G401.6 (cell line): ENCODE measurements at regions not wholly inside any gene's neighbourhood (a gene's known extent, or its start where the extent isn't known, plus 50 kb on each side); places are given as distances from the start of the nearest gene placed in this dataset.
"Not testable (repeated sequence)": the region's sequence is repeated elsewhere in the genome, so short reads cannot be mapped to it uniquely, and the experiment has no call there.

Experiments used
- FAIRE-seq: peaks from 2 replicates; lab custom pipeline; 2012; peaks lifted over from hg19 to GRCh38; lab: Jason Lieb, UNC

DNA sequence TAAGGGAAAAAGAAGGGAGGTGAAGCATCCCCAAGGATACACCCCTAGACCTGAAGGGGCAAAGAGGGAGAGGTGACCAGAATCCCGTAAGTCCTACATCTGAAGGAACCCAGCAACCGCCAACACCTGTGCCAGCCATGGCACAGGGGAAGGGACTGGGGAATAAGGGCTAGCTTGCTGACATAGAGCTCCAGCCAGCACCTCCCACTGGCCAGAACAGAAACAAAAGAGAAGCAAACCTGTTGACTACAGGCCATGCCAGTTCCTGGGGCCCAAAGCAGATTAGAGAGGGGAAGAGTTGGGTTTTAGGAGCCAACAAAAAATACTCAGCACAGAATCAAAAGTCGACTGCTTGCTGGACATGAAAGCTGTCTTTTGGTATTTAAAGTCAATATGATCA is 244.6 kb downstream of the SUCLG1 start:
- FAIRE-seq, result no peak

DNA sequence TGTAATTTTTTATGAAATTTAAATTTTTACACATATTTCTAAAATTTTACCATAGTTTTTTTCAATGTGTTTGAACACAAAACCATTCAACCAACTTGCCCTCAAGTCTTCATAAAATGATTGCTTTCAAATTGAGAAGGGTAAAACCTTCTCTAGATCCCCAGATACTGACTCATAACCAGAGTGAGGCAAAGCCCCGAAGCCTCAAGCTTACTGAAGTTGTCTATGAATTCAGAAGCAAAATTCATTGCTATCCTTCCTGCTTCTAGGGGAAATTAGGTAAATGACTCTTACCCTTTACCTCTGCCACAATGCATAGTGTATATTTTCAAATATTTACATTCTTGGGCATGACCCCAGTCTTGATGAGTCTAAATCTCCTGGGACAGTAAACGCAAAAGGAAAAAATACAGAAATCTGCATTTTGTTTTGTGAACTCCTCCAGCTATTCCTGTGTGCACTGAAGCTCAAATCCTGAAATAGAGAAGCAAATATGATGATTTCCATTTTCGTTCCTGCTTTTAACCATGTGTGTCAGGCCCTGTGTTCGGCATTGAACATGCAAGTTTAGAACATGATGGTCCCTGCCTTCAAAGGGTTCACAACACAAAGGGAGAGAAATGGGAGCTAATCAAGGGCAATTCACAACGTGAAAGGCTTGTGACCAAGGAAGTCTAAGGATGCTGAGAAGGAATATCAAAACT is 246.3 kb downstream of the SUCLG1 start:
- FAIRE-seq, result no peak

DNA sequence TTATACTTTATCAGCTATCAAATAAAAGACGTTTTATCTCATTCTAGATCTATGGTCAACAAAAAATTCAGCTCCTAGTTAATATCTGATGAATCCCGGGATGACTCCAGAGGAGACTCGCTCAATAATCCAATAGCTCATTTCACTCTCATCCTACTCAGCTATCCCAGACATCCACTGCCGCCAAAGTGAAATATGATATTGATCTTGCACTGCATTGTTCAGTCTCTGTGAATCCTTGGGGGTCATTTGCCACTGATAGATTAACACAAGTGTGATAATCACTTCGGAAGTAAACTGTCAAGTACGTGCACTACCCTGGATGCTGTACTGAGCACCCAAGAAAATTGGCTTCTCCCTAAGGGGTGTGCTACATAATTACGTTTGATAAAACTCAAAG is 249.1 kb downstream of the SUCLG1 start:
- no peak for FAIRE-seq

DNA sequence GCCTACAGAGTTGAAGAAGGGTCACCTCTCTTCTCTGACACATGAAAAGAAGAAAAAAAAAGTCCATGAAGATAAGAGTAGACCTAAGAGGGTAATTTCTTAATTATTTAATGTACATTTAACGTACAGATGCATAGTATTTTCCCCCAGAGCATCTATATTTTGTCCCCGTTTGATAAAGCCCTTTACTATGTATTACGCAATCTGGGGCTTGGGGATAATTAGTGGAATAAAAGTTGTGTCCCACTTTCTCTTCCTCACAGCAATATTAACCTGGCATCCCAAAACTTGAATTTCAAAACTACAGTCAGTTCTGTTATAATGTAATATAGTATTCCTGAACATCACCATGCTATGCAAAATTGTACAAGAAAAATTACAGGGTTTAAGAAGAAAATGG is 254.1 kb downstream of the SUCLG1 start:
- no peak for FAIRE-seq

DNA sequence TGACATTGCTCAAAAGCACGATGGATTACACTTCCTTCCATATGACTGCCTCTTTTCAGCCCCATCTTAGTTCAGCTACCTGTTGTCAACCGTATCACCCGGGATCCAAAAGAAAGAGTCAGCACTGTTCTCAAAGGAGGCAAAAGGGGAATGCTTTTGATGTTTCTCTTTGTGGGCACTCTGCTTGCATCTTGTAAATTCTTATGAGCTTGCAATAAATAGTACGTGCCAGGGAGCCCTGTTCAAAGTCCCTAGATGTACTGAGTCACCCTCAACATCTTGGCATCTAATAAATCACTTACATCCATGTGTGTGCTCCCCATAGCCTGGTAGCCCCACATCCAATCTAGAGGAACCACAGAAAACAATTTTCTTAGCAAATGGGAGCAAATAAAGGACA is 256.9 kb downstream of the SUCLG1 start:
- no peak for FAIRE-seq

DNA sequence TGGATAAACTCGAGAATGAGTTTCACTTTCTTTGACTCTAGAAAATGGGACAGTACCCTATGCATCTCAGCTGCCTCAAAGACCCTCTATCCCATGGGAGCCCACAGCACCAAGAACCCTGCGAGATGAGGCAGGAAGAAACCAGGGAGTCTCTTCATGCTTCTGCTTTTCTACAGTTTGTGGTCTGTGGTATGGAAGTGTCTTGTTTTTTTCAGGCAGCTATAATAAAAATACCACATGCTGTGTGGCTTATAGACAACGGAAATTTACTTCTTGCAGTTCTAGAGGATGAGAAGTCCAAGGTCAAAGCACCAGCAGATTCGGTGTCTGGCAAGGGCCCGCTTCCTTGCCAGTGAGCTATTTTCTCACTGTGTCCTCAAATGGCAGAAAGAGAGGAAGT is 257.9 kb downstream of the SUCLG1 start:
- no peak for FAIRE-seq

DNA sequence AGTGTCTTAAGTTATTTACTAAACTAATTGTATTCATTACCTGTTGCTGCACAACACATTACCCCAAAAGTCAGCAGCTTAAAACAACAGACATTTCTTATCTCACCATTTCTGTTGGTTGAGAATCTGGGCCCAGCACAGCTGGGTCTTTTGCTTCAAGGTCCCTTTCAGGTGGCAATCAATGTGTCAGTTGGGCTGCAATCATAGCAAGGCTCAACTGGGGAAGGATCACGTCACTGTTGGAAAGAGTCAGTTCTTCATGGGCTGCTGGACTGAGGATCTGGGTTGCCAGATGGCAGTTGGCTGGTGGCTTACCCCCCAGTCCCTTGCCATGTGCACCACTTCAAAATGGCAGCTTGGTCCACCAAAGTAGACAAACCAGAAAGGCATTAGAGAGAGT is 261.2 kb downstream of the SUCLG1 start:
- FAIRE-seq, result no peak

DNA sequence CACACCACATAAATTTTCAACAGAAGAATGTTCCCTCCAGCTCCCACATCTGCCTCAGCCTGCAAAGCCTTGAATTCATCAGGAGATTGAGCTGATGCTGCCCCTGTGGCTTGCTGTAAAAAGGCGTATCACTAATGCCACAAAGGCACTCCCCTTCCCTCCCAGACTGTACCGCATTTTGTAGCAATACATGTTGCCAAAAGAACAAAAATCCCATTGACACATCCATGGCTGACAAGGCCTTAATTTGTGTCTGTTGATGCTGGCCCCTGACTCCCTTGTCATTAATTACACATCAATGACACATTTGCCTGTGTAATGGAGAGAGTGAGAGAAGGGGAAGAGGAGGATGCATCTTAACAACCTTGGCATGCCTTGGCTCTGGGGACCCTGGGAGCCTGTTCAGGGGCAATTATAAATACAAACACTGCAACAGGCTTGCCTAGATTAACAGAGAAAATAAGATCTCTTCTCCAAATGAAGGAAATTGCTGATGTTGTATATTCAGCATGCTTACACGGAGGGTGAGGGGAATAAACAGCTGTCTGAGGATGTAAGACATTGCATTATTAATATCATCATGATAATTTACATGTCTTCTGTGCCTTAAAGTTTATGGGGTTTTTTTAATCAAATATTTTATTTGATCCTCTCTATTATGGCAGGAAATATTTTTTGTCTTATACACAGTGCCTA is 264.0 kb downstream of the SUCLG1 start:
- FAIRE-seq, result no peak

DNA sequence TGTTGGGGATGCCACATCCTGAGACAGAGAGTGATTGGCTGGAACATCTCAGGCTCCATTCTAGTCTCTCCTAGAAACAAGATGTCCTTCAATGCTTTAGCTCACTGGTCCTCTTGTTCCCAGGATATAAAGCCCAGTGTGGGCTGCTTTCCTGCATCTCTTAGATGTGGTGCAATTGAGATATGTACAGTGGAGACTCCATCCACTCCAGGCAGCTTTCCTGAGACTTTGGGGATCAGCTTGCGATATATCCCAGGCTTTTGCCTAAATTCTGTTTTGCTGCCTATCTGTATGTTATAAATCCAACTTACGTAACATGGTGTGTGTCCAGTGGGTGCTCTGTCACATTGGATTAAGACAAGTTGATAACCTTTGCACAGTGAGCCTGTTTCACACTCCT is 264.9 kb downstream of the SUCLG1 start:
- FAIRE-seq, result no peak

DNA sequence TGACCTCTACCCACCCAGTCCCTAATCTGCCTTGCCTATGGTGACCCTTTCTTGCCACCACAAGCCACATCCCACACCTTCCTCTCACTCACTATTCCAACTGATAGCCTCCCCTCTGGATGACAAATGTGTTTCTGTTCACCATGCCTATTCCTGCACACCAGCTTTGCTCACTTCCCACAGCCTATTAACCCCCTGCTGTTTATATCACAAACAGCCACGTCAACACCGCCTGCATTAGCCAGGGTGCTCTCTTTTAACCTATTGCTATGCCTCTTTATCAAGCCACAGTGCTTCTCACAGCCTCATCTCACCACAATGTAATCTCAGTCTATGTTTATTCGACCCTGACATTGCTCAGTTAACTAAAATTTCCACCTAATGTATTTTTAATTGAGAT is 271.8 kb downstream of the SUCLG1 start:
- FAIRE-seq, result no peak

DNA sequence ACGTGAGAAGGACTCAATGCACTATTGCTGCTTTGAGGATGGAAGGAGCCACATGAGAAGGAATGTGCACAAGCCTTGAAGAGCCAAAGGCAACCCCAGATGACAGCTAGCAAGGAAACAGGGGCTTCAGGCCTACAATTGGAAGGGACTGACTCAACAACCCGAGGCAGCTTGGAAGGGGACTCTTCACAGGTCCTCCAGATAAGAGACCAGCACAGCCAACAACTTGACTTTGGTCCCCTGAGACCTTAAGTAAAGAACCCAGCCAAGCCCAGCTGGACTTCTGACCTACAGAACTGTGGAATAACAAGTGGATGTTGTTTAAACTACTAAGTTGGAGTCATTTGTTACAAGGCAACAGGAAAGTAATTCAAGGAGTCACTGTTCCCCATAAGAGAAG is 277.2 kb downstream of the SUCLG1 start:
- no peak for FAIRE-seq

DNA sequence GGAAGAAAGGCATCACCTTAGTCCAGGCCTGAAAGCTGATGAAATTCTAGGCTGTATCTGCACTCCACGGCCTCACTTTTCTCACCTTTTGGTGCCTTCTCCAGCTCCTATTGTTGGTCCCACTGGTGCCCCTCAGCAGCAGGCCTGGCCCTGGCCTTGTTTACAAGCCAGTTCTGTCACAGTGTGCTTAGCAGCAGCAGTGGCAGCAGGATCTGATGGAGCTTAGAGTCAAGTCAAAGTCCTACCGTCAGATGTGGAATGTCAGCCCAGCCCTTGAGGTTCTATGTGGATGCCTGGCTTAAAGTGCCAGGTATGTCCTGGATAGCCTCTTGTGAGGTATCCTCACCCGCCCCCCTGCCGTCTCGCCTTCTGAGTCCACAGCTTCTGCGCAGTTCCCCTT is 281.3 kb downstream of the SUCLG1 start:
- no peak for FAIRE-seq

DNA sequence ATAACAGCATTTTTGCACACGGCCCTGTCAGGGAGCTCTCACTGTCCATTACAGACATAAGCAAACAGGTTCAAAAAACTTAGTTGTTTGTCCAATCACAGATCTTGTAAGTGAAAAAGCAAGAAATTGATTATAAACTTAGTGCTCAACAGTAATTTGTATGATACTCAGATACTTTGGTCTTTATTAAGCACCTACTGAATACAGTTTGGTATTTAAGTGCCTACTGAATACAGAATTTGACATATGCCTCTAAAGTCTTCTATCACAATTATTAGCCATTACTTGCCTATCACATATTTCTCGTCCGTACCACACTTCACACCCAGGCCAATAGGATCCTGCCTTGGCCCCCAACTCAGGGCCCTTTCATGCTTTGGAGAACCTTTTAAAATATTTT is 283.1 kb downstream of the SUCLG1 start:
- no peak for FAIRE-seq

DNA sequence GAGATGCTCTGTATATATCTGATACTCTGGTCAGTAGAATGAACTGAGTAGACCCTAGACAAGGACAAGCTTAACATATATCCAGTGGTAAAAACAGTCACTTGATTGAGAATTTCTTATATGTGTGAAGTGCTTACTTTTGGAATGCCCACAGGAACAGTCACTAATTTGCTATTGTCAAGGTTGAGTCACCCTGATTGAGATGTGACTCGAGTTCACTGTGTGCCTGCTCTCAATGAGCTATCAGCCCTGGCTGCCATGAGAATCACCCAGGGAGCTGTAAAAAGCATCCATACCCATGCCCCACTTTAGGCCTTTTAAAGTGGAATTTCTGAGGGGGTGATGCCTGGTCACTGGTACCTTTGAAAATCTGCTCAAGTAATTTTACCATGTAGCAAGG is 283.7 kb downstream of the SUCLG1 start:
- no peak for FAIRE-seq

DNA sequence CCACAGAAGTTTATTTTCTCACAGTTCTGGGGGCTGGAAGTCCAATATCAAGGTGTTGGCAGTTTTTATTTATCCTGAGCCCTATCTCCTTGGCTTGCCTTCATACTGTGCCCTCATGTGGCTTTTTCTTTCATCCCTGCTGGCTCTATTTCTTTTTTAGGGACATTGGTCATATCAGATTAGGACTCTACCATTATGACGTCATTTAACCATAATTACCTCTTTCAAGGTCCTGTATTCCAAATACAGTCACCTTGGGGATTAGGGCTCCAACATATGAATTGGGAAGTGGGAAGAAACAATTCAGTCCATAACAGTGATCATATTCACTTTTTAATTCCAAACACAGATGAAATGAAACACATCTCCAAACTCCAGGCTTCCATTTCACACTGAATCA is 286.0 kb downstream of the SUCLG1 start:
- no peak for FAIRE-seq

DNA sequence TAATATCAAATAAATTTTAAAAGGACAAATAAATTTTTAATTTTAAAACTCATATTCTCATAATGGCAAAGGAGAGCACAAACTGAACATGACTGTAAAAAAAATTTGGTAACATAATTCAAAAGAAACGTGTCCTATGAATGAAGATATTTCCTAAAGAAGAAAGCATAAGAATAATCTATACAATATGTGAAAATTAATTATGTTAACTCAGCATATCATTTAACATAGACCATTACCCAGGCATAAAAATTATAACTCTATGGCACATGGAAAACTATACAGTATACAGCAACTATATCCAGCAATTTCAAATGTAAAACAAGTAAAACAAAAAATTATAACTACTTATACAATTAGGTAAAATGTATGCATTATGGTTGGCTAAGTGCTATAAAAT is 288.1 kb downstream of the SUCLG1 start:
- peak; percentile 80 for FAIRE-seq

DNA sequence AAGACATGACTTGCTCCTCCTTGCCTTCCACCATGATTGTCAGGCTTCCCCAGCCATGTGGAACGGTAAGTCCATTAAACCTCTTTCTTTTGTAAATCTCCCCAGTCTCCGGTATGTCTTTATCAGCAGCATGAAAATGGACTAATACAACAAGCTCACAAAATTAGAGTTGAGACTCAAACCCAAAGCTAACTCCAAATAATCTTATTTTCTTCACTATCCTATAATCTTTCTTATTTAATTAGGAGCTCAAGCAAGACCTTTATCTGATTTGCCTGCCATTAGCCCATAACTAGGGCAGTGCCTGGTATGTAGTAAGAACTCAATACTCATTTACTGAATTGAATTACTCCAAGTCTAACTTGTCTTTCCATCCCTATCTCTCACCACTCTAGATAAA is 289.2 kb downstream of the SUCLG1 start:
- FAIRE-seq, result no peak

DNA sequence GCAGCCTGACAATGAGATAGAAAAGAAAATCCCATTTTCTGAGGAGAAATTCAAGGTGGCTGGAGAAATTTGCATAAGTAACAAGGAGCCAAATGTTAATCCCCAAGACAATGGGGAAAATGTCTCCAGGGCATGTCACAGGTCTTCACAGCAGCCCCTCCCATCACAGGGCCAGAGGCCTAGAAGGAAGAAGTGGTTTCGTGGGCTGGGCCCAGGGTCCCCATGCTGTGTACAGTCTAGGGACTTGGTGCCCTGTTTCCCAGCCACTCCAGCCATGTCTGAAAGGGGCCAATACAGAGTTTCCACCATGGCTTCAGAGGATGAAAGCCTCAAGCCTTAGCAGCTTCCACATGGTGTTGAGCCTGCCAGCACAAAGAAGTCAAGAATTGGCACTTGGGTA is 290.5 kb downstream of the SUCLG1 start:
- not testable (repeated sequence) for FAIRE-seq

DNA sequence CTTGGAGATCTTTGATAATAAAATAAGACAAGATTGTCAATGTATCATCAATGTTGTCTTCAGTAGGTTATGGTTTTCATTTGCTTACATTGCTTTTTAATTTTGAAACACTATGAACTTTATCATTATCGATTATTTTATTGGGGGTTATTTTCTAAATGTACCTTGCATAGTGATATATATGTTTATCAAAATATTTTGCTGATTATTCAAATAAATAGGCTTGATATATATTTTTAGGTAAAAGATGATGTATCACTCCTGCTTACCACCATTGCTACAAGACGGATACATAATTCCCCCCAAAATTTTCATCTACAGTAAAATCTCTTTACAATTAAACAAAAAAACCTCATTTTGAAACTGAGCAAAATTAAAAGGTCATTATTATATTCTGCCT is 293.8 kb downstream of the SUCLG1 start:
- FAIRE-seq, result no peak

DNA sequence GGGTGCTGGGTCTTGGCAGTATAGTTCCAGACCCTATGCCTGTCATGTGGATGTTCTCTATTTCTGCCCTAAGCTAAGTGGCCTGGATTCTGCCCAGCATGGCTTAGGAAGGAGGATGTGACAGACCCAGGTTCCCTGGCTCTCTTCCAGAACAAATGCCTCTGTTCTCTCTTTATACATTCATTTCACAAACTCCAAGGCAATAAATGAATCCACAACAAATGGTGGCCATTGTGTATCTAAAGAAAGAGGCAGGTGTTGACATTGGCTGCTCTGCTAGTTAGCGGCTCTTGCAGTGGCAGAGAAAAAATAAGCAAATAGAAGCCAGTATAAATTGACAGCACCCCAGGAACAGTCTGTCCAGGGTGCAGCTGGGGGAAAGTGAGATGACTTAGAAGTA is 298.6 kb downstream of the SUCLG1 start:
- no peak for FAIRE-seq

DNA sequence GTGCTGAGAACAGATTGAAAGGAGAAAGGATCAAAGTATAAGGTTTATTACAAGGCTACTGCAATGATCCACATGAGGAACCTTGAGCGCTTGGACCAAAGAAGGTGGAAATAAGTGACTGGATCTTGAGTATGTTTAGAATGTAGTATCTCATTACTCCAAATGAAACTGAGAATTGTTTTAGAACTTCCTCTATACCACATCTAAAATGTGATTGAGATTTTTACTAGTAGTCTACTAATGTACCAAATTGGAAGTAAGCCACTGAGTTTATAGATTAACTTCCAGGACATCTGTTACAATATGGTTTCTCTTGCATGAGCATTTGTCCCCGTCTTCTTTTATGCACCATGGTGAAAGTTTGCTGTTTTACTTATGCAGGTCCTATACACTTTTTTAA is 300.5 kb downstream of the SUCLG1 start:
- FAIRE-seq, result no peak

DNA sequence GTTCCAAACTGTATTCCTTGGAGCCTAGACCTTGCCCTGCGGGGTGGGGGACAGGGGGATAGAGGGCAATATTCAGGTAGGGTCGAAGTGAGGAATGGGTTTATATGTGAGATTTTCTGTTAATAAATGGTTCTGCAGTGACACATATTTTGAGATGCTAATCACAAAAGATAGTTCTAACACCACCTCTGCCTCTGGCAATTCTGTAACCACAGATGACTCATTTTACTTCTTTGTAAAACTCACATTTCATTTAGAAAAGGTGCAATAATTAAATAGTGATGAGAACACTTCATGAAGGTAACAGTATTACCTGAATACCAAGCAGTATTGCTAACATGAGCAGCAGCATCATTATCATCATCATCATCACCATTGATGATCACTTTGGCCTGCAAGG is 306.6 kb downstream of the SUCLG1 start:
- FAIRE-seq, result no peak

DNA sequence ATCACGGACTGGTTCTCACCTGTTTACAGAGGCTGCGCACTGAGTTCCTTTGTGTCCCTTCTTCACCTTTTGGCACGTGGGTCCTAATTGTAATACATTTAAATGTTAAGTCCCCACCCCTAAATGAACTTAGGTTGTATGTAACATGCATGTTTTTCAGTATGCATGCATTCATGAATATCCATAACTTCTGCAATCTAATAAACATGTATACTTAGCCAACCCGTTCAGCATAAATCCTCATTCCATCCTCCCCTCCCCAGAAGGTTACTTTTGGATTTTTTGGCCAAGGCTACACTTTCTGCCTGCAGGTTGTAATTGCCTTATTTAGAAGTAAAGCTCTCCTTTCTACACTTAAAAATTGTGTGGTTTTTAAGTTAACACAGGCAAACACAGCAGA is 314.7 kb downstream of the SUCLG1 start:
- no peak for FAIRE-seq

DNA sequence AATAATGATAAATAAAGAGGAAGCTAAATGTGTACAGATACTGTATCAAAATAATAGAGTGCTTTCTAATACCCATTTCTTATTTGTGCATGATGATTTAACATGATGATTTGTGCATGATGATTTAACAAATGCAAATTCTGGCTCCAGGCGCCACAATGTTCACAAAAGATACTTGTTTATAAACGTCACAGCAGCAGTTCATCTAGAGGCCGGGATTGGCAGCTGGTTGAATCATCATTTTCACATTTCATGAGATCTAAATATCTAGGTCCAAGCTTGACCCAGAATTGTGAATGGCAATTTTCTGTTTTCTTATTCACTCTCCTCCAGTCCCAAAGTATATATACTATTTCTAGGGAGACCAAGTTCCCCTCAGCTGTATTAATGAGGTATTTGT is 322.0 kb downstream of the SUCLG1 start:
- no peak for FAIRE-seq
